Breast epithelium (tissue), 4 donors: ENCODE measurements at regions not wholly inside any gene's neighbourhood (a gene's known extent, or its start where the extent isn't known, plus 50 kb on each side); places are given as distances from the start of the nearest gene placed in this dataset.

Experiments used
- DNase-seq, 2 donors: peaks; one replicate each; pipeline ENCODE4 v3.0.0-alpha.2; 2019; ENCODE audit warnings: low spot score in 2 of 2
- H3K27ac ChIP-seq, 2 donors: fragments of 200-600 bp; sonication (generic) in 1 of 2; one replicate each; pipeline ENCODE4 v1.5.1; 2016 to 2019; ENCODE audit warnings: mild to moderate bottlenecking in 1 of 2
- H3K27me3 ChIP-seq, 2 donors: fragments of 200-600 bp; sonication (generic) in 1 of 2; one replicate each; pipeline versions ENCODE4 v1.5.1 to v1.6.0; 2017 to 2019; ENCODE audit warnings: control low read depth in 1 of 2, mild to moderate bottlenecking in 1 of 2
- H3K36me3 ChIP-seq: fragments of 200-600 bp; one replicate; pipeline ENCODE4 v1.5.1; 2019
- H3K4me1 ChIP-seq, 2 donors: fragments of 200-600 bp; sonication (generic); one replicate each; pipeline ENCODE4 v1.5.1; 2016 to 2019; ENCODE audit warnings: control low read depth in 1 of 2
- H3K4me3 ChIP-seq, 3 donors: fragments of 200-600 bp; sonication (generic); 1 replicate in 2 of 3; 2 replicates in 1 of 3; pipeline ENCODE4 v1.5.1; 2016 to 2019; ENCODE audit warnings: mild to moderate bottlenecking in 3 of 3, moderate library complexity in 2 of 3
- H3K9me3 ChIP-seq, 2 donors: fragments of 200-600 bp; sonication (generic) in 1 of 2; one replicate each; pipeline ENCODE4 v1.5.1; 2016 to 2019; ENCODE audit warnings: control low read depth in 1 of 2
- CTCF ChIP-seq, 3 donors: fragments of 450-650 bp; IDR thresholded peaks; one replicate each; pipeline ENCODE4 v1.5.1; 2016 to 2017; ENCODE audit warnings: antibody characterized with exemption in 3 of 3, mild to moderate bottlenecking in 3 of 3, moderate library complexity in 3 of 3
- POLR2A ChIP-seq: fragments of 450-650 bp; IDR thresholded peaks from one replicate; pipeline ENCODE4 v1.6.1; 2016; ENCODE audit warnings: antibody characterized with exemption, mild to moderate bottlenecking, moderate library complexity
- POLR2AphosphoS5 ChIP-seq, 3 donors: sonication (generic); formaldehyde crosslinking; IDR thresholded peaks; one replicate each; pipeline ENCODE4 v1.6.1; 2017; ENCODE audit warnings: antibody characterized with exemption in 3 of 3
- intact Hi-C: fragments of 100-400 bp; cut with DNase I; formaldehyde crosslinking; loops from one replicate; pipeline ENCODE4 v1.15.1; 2023; ENCODE audit warnings: low total_unique reads

DNA sequence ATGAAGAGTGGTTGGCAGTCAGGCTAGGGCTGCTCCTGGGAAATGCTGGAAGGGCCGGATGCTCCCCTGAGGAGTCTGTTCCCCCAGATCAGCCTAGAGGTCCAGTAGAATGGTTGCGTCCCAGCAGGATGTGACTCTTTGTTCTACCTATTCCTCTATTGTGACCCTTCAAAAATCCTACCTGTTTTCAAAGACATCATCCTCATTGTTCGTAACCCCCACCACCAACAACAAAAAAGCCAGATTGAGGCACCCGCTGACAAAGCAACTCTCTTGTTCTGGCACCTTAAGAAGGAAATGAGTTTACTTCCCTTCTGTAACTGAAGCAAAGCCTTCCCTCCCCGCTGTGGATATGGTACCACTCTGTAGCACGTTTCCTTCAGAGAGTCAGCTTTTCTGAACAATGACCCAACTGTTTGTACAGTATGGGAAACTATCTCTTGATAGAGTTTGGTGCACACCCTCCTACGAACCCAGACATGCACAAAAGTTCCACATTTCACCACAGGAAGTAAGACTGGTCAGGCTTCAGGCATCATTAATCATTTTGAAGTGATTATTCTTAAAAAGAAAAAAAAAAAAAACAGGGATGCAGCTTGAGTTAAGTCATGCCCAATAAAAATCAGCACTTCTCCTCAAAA is 207.2 kb downstream of the ENC1 start:
- Histone ChIP-seq H3K27me3 (no peaks in the 10 kb centered on the region), H3K27ac (no peak overlapping the region), H3K4me1 (no peaks in the 10 kb centered on the region), H3K4me3 (no peak overlapping the region), H3K9me3 (no peaks in the 10 kb centered on the region), H3K36me3 (no peaks in the 10 kb centered on the region)
- intact Hi-C loops, result no loop called here
- TF ChIP-seq POLR2A (no peak), POLR2AphosphoS5 (IDR thresholded peaks at IDR 0.05) (no peak), CTCF (IDR thresholded peaks at IDR 0.05) (no peak)
- no peak for DNase-seq

DNA sequence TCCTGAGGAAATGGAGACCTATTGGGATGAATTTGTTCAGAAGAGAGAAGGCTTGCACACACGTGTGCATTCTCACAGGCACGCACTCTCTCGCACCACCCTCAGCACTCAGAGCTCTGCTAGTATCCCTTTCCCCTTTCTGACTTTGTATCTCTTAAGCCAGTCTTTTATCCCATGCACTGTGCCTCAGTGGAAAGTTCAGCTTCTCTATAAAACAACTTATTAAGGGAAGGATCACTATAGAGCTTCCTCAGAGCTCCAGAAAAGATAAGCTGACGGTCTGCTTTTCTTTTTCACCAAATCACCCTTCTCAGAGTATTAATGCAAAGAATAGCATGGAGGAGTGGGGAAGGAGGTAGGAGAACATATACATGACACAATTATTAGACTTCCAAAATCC is 207.8 kb downstream of the ENC1 start:
- DNase-seq, result no peak
- intact Hi-C loops, result no loop called here
- Histone ChIP-seq H3K36me3 (no peaks in the 10 kb centered on the region), H3K9me3 (no peaks in the 10 kb centered on the region), H3K4me3 (no peak overlapping the region), H3K4me1 (no peaks in the 10 kb centered on the region), H3K27ac (no peak overlapping the region), H3K27me3 (no peaks in the 10 kb centered on the region)
- TF ChIP-seq CTCF (IDR thresholded peaks at IDR 0.05), result no peak

DNA sequence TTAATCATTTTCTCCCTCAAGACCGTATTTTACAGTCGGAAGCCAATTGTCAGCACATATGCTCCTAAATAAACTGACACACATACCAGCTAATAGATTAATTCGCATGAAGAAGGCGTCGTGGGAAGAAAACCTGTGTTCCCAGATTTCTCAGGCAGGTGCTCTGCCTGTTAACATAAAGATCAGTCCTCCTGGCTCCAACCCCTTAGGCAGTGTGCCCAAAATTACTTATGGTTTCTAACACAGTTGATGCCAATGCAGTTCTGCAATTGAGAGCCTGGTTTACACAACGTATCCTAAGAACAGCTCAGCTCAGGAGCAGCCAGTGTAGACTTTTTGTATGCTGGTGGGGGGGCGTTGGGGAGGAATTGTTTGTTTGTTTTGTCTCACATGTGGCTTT is 208.3 kb downstream of the ENC1 start:
- no peaks in the 10 kb centered on the region for H3K9me3 ChIP-seq
- intact Hi-C loops, result no loop called here
- no peaks in the 10 kb centered on the region for H3K4me1 ChIP-seq
- no peaks in the 10 kb centered on the region for H3K36me3 ChIP-seq
- H3K4me3 ChIP-seq, result no peak overlapping the region
- TF ChIP-seq POLR2AphosphoS5 (IDR thresholded peaks at IDR 0.05) (no peak), POLR2A (no peak), CTCF (IDR thresholded peaks at IDR 0.05) (no peak)
- no peaks in the 10 kb centered on the region for H3K27me3 ChIP-seq
- H3K27ac ChIP-seq, result no peak overlapping the region
- DNase-seq, result no peak

DNA sequence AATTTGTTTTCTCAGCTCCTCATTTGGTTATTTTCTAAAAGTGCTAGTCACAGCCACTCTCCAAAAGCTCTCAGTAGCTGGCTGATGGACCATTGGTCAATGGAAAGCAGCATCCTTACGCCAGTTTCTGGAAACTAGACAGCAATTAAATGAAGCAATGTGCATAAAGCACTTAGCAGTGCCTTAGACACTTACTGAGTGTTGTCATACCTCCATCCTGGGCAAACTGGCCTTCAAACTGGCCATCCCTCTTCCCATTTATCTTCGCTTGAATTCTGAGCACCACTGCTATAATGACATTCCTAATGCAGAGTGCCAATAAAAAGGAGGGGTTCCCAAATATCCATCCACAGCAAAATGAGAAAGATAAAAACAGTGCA is 209.2 kb downstream of the ENC1 start:
- Histone ChIP-seq H3K36me3 (no peaks in the 10 kb centered on the region), H3K4me1 (no peaks in the 10 kb centered on the region), H3K9me3 (no peaks in the 10 kb centered on the region), H3K27me3 (no peaks in the 10 kb centered on the region), H3K27ac (no peak overlapping the region), H3K4me3 (no peak overlapping the region)
- intact Hi-C loops, result no loop called here
- no peak for DNase-seq
- TF ChIP-seq CTCF (IDR thresholded peaks at IDR 0.05) (no peak), POLR2A (no peak), POLR2AphosphoS5 (IDR thresholded peaks at IDR 0.05) (no peak)

DNA sequence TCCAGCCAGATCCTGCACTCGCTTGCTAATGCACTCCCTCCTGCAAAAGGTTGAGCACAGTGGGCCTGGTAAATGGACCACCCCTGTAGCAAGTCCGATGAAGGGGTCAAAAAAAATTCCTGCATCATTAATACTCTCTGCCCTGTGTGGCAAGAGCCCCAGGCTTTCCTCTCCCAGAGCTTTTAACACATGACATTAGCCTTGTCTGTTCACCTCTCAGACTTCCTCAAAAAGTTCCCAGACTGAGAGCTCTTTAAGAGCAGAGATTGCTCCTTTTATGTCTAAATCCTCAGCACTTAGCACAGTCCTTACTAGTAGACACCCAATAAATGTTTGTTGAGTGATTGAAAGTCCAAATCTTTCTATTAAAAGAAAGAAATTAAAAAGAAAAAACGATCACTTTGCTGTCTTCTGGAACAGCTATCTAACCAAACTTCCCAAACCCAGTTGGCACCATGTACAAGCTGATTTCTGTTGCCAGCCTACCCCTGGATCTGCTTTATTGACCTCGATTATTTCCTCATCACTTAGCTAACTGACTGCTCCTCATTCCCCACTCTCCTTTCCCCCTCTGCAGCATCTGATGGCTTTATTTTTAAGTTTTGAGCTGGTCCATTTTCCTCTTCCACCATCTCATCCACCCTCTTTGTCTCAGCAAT is 209.8 kb downstream of the ENC1 start:
- no peak overlapping the region for H3K27ac ChIP-seq
- TF ChIP-seq POLR2AphosphoS5 (IDR thresholded peaks at IDR 0.05), result no peak
- no peak for TF ChIP-seq POLR2A
- no peak for TF ChIP-seq CTCF (IDR thresholded peaks at IDR 0.05)
- no peaks in the 10 kb centered on the region for H3K27me3 ChIP-seq
- no peaks in the 10 kb centered on the region for H3K36me3 ChIP-seq
- intact Hi-C loops, result no loop called here
- no peak overlapping the region for H3K4me3 ChIP-seq
- H3K4me1 ChIP-seq, result no peaks in the 10 kb centered on the region
- DNase-seq, result no peak
- no peaks in the 10 kb centered on the region for H3K9me3 ChIP-seq
